GM18520 (cell line): ENCODE measurements at regions not wholly inside any gene's neighbourhood (a gene's known extent, or its start where the extent isn't known, plus 50 kb on each side); places are given as distances from the start of the nearest gene placed in this dataset.

ENCODE experiments used
- ATAC-seq: cut with Tn5 transposase; IDR thresholded peaks from one replicate; pipeline ENCODE4 v1.9.1; 2021; ENCODE audit not compliant: unreplicated experiment

DNA sequence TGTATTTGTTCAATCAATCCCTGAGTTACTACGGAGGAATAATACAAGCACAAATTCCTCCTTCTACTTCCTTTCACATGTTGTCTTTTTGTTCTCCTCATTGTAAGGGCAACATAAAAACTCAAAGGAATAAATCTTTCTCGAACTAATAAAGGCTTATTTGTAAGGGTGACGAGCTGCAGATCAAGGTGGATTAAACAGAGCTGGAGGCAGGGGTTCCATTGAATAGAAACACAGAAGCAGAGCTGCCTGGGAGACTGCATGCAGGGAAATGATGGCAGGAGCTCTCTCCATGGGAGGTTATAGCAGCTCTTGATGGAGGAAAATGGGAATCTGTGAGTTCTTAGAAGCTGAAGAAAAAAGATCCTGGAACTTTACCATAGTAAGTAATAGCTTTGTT lies 160.2 kb downstream of the CYYR1 start:
- ATAC-seq: no peak

DNA sequence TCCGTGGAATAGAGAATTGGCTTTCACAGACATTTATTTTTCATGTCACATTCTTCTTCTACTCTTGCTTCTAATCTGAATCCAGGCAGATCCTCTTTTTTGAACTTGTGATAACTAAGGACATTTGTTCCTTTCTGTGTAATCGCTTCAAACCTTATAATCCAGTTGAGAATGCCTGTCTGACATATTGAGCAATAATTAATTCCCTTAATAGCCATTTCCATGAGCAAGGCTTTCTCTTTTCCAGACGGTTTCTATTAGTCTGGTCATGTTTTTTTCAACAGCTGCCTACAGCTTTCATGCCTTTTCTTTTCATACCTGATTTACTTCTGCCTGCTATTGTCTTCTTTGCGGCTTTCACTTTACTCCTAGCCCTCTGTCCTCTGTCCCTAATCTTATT lies 163.4 kb downstream of the CYYR1 start:
- ATAC-seq: no peak

- ATAC-seq: no peak
These were observed 164.6 kb downstream of the CYYR1 start for GRCh38 chr21:26408511-26408910.

DNA sequence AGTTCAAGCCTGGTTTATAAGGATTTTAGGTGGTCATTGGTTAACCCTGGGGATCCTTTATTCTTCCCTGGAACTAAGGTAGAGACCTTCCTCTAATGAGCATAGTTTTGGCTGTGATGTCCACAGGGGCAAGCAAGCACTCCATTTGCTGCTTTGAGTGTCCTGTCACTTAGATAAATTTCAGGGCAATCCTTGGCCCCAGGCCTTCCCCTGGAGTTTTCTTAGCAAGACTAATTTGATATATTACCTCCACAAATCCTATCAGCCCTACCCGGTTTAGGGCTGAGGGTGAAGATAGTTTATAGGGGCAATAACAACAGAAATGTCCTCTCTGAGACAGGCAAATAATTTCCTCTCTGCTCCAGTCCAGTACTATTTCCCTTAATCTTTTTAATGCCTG lies 166.6 kb downstream of the CYYR1 start:
- ATAC-seq: no peak

DNA sequence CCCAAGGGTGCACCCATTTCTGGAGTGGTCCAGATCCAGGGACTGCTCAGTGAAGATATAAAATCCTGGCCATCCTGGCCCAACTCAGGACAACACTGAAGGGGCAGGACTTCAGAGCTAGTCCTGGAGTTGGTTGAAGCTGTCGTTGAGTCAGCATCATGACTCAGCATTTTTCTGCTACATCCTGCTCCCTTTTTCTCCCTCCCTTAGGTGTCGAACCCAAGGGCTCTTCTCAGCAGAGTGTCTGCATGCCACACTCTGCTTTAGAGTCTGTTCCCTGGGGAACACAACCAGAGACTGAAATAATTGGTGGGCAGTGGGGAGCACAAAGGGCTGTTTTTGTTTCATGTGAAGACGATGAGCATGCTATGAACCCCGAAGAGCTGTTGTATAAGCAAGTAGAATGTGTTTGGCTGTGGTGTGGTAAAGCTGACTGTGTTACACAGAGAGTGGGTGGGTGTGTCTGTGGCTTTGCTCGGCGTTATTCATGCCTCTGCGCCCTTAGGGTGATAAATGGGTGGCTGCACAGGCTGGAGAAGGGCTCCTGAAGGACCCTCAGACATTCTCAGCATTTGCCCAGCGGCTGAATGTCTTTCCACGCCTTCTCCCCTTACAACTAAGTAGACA lies 167.2 kb downstream of the CYYR1 start:
- no peak for ATAC-seq

GRCh38 chr21:26405071-26405470 lies 168.0 kb downstream of the CYYR1 start:
- no peak for ATAC-seq

- ATAC-seq: no peak
These were observed 168.8 kb downstream of the CYYR1 start for GRCh38 chr21:26404288-26404687.

DNA sequence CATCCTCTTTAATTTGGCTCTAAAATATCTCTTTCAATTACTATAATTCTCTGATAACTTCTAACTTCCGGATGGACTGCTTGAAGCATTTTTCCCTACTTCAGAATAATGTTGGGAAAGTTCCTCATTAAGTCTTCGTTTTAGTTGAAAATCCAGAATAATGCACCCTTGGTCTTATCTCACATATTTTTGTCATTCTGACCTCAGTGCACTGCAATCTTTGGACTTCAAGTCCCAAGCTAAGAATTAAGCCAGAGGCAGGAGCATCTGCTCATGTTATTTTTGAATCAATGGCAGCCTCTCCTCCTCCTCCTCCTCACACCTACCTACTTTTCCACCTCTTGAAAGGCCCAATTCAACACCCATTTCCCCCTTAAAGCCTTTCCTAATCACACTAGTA lies 169.8 kb downstream of the CYYR1 start:
- ATAC-seq: no peak

DNA sequence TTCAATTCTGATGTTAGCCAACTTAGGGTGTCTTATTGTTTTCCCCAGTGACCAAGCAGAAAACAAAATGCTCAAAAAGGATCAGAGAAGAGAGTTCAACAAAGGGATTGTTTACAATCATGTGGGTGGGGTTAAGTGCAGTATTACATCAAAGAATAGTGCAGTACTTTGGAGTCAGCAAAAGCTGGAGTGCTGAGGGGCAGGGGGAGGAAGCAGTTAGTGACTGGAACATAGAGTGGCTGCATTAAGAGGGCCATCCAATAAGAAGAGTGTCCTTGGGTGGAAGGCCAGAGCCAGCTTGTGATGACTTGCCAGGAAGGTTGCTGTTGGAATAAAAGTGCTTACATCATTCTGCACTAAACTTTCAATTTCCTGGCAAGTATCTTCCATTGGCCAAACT lies 175.5 kb downstream of the CYYR1 start:
- no peak for ATAC-seq

- no peak for ATAC-seq
These were observed 178.7 kb downstream of the CYYR1 start for GRCh38 chr21:26394341-26394740.

- no peak for ATAC-seq
These were observed 181.9 kb downstream of the CYYR1 start for GRCh38 chr21:26391166-26391565.

GRCh38 chr21:26389971-26390641 lies 183.0 kb downstream of the CYYR1 start:
- peak; percentile 66 for ATAC-seq

DNA sequence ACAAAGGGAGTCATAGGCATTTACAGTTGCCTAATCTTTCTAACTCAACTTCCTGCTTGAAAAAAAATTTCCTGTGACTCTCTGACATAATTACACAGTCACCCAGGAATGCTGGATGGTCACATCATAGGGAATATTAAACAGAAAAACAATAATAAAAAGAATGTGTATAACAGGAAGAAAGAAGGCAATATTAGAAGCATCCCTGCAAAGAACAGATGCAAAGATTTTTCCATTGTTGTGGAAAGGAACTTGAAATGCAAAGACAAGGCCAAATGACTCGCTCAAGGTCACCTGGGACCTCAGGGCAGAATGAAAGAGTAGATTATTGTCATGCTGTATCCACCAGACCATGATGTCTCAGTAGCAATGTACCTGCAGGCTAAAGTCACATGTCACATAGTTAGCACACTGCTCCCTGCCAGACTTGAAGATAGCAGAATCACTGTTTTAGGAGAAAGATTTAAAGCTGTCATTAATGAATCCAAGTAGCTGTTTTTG lies 184.3 kb downstream of the CYYR1 start:
- ATAC-seq: no peak

- no peak for ATAC-seq
These were observed 187.4 kb downstream of the CYYR1 start for GRCh38 chr21:26385721-26386120.

GRCh38 chr21:26379561-26379960 lies 193.5 kb downstream of the CYYR1 start:
- no peak for ATAC-seq

DNA sequence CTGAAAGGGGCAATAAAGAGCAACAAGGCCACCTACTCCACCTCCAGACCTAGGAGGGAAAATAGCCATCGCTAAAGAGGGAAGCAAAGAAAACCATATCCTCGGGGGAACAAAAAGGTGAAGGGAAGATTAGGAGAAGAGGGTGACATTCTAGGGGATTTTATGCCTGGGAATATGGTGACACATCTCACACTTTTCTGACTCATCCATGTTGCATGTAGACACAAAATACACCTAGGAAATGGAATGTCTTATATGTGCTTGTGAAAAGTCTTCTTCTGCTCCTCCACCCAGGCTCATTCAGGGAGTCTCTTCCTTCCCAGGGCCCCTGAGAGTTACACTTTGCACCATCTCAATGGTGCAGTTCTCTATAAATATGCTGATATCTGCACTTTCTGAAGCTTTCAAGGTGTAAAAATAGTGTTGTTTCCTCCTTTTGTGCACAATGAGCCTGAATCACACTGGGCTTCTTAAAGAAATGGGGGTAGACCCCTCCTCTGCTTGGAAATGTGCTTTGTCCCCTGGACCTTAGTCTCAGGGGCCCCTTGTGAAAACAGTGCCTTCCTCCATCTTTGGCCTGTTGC lies 195.9 kb downstream of the CYYR1 start:
- no peak for ATAC-seq

DNA sequence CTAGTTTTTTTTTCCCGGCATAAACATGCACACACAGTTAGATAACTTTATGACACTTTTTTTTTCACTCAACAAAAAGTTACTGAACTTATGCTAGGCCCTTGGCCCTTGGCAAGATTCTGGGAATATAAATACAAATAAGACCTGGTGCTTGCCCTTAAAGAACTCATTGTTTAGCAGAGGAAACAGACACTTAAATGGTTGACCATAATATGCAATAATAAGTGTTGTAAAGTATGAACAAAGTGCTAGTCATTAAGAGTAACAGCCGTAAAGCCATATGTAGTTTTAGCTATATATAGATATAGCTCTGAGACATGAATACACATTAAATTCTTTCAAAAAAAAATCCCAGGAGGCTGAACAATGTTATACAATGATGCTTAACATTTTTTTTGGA lies 198.3 kb downstream of the CYYR1 start:
- no peak for ATAC-seq

DNA sequence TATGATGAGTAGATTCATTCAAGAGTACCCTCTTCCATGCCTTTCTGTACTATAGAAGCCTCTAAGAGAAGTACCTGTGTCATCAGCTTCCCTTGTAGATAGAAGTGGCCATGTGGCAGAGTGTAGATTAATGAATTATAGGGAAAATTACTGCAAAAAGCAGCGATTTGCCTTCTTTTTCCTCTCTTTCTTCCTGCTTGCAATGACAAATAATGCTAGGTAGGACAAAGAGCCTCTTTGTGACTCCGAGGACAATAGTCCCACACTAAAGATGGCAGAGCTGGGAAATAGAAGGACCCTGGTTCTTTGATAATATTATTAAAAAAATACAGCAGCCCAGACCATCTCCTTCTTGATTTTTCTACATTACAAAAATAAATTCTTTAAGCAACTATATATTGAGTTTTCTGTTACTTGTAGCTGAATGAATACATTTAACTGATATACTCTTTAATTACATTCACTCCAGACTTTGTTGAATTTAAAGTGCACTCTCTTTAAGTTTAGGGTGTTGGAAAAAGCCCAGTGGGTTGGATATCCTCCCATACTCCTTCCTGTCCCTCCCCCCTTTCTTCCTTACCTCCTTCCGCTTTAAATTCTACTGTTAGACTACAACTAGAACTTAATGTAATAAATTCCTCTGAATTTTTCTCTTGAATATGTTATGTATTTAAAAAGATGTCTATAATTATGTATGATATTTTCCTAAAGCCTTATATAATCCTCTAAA lies 198.2 kb upstream of the APP start:
- no peak for ATAC-seq

DNA sequence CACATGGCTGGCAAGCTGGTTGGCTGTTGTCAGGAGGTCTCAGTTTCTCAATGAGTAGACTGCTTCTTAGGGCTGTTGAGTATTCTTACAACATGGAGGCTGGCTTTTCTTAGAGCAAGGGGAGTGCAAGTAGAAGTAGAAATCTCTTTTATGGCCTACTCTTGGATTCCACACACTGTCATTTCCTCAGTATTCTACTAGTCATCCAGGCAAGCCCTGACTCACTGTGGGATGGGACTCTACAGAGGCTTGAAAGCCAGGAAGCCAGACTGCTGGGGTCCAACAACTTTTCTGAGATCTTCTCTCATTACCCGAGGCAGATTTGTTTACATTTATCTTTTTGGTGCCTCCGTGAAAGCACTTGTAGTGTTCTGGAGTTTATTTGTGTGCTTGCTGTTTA lies 196.2 kb upstream of the APP start:
- ATAC-seq: no peak

GRCh38 chr21:26365849-26366248 lies 195.3 kb upstream of the APP start:
- ATAC-seq: no peak

GRCh38 chr21:26351661-26352060 lies 181.1 kb upstream of the APP start:
- no peak for ATAC-seq

- no peak for ATAC-seq
These were observed 162.3 kb upstream of the APP start for GRCh38 chr21:26332867-26333266.
